ENCODE measurements at regions not wholly inside any gene's neighbourhood (a gene's known extent, or its start where the extent isn't known, plus 50 kb on each side); places are given as distances from the start of the nearest gene placed in this dataset.

GRCh38 chr12:13576935-13577500 lies 380.5 kb downstream of the EMP1 start:
- DNase-seq (ENCODE audit: low read depth in 2 of 2): no peak
- no peak overlapping the region for H3K4me3 ChIP-seq (replicated peaks in 1 of 2; ENCODE audit: low read depth in 2 of 2, low read length in 2 of 2)
- TF ChIP-seq, protein P1, sequence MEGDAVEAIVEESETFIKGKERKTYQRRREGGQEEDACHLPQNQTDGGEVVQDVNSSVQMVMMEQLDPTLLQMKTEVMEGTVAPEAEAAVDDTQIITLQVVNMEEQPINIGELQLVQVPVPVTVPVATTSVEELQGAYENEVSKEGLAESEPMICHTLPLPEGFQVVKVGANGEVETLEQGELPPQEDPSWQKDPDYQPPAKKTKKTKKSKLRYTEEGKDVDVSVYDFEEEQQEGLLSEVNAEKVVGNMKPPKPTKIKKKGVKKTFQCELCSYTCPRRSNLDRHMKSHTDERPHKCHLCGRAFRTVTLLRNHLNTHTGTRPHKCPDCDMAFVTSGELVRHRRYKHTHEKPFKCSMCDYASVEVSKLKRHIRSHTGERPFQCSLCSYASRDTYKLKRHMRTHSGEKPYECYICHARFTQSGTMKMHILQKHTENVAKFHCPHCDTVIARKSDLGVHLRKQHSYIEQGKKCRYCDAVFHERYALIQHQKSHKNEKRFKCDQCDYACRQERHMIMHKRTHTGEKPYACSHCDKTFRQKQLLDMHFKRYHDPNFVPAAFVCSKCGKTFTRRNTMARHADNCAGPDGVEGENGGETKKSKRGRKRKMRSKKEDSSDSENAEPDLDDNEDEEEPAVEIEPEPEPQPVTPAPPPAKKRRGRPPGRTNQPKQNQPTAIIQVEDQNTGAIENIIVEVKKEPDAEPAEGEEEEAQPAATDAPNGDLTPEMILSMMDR (IDR thresholded peaks at IDR 0.05; ENCODE audit: low read depth, low read length): no peak

GRCh38 chr12:13573698-13574321 lies 377.3 kb downstream of the EMP1 start:
- TF ChIP-seq, protein P1 (IDR thresholded peaks at IDR 0.05; ENCODE audit: low read depth, low read length): no peak
- peak; percentile 58 to 82 for DNase-seq (ENCODE audit: low read depth in 2 of 2)
- H3K4me3 ChIP-seq (replicated peaks in 1 of 2; ENCODE audit: low read depth in 2 of 2, low read length in 2 of 2): no peak overlapping the region

DNA sequence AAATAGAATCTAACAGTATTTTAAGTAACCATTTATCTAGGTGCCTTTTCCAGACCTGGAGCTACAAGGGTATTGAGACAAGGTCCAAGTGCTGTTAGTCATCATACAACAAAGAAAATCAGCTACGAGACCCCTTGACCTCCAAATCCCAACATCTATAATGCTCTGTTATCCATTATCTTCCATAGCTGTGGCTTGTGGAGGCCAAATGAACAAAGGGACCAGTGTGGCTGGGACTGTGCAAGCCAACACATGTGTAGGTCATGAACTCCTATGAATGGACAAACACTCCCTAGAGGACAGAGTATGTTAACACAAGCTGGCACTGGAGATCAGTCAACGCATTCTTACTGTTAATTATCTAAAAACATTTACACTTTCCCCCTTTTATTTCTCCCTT lies 374.5 kb downstream of the EMP1 start:
- no peak overlapping the region for H3K4me3 ChIP-seq (replicated peaks in 1 of 2; ENCODE audit: low read depth in 2 of 2, low read length in 2 of 2)
- no peak for DNase-seq (ENCODE audit: low read depth in 2 of 2)
- TF ChIP-seq, protein P1 (IDR thresholded peaks at IDR 0.05; ENCODE audit: low read depth, low read length): no peak

DNA sequence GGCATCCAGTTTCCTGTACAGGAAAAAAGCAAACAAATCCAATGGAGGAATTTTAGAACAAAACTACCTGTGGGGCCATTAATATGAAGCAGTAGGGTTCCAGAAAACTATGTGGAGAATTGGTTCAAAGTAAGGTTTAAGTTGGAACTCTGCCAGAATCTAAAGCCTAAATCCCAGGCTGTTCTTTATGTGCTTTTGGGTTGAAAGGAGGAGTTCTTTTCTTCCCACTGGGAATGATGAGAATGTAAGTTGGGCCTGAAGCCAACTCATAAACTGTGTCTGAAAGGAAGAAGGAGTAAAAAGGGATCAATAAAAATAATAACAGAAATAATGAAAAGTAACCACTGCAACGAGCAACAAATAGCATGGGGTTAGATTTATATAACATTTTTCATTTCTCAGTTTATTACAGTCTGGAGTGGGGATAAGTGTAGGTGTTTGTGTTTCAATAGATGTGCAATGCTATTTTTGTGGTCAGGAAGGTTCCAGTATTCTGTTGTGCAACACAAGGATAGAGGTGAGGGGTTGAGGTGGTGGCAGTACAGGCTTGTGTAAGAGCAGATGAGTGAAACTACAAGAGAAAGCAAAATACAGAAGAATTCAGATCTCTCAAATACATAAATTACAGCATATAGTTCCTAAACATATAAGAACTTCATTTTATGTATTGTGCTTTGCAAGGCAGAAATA lies 373.6 kb downstream of the EMP1 start:
- TF ChIP-seq, protein P1 (IDR thresholded peaks at IDR 0.05; ENCODE audit: low read depth, low read length): no peak

DNA sequence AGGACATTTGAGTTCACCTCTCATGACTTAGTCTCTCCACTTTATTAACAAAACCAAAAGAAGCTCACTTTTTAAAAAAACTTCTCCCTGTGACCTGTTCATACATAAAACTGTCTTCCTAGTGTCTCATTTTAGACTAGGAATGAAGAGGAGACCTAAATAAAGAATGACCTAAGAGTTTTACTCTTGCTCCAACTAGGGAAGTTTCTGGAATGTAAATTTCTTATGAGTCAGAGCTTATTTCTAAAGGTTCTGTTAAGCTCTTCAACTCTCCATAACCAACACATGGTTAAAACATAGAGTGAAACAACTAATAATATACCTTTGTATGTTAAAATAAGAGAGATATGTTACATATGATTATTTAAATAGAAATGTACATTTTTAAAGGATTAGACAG lies 369.8 kb downstream of the EMP1 start:
- DNase-seq (ENCODE audit: low read depth in 2 of 2): peak in 1 of 2 donors; percentile 13
- no peak overlapping the region for H3K4me3 ChIP-seq (replicated peaks in 1 of 2; ENCODE audit: low read depth in 2 of 2, low read length in 2 of 2)
- TF ChIP-seq, protein P1 (IDR thresholded peaks at IDR 0.05; ENCODE audit: low read depth, low read length): no peak

More for the DNA sequence above, 373.6 kb downstream of the EMP1 start:
- H3K4me3 ChIP-seq (replicated peaks in 1 of 2; ENCODE audit: low read depth in 2 of 2, low read length in 2 of 2): no peak overlapping the region
- DNase-seq (ENCODE audit: low read depth in 2 of 2): peak in 1 of 2 donors; percentile 9

GRCh38 chr12:13564266-13564810 lies 367.8 kb downstream of the EMP1 start:
- DNase-seq (ENCODE audit: low read depth in 2 of 2): no peak
- TF ChIP-seq, protein P1 (IDR thresholded peaks at IDR 0.05; ENCODE audit: low read depth, low read length): no peak
- no peak overlapping the region for H3K4me3 ChIP-seq (replicated peaks in 1 of 2; ENCODE audit: low read depth in 2 of 2, low read length in 2 of 2)

All from cardiac fibroblast (primary cell).